ENCODE measurements at regions not wholly inside any gene's neighbourhood (a gene's known extent, or its start where the extent isn't known, plus 50 kb on each side); places are given as distances from the start of the nearest gene placed in this dataset.

DNA sequence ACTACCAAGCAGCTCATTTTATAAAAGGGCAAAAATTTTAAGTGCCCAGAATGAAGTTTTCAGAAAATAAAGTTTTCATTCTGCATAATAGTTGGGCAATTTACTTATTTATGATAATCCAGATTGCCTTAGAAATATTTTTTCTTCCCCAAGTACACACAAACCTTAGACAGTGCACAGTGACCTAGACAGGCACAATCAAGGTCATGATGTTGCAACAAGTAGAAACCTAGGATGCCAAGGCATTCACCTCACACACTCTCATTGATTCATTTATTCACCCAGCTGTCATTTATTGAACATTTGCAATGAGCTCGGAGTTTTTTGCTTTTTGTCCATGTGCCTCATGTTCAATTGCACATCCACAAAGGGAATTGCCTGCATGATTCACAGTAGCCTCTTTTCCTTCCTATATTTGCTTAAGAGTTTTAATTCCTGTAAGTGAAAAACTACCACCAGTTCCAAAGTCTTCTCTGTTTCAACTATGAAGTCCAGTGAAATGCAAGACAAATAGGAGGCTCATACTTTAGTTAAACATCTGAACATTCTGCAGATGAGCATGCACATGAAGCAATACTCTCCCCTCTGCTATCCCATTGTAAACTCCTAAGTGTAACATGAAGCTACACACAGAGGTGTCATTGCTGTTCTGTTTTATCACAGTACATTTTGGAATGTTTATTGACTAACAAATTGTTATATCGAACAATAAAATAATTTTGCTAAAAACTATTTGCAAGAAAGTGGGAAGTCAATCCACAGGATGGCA is 122.9 kb downstream of the HINT1 start:
- TF ChIP-seq, protein P1, sequence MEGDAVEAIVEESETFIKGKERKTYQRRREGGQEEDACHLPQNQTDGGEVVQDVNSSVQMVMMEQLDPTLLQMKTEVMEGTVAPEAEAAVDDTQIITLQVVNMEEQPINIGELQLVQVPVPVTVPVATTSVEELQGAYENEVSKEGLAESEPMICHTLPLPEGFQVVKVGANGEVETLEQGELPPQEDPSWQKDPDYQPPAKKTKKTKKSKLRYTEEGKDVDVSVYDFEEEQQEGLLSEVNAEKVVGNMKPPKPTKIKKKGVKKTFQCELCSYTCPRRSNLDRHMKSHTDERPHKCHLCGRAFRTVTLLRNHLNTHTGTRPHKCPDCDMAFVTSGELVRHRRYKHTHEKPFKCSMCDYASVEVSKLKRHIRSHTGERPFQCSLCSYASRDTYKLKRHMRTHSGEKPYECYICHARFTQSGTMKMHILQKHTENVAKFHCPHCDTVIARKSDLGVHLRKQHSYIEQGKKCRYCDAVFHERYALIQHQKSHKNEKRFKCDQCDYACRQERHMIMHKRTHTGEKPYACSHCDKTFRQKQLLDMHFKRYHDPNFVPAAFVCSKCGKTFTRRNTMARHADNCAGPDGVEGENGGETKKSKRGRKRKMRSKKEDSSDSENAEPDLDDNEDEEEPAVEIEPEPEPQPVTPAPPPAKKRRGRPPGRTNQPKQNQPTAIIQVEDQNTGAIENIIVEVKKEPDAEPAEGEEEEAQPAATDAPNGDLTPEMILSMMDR (IDR thresholded peaks at IDR 0.05; ENCODE audit: low read depth, low read length), result no peak
- no peak for TF ChIP-seq EZH2phosphoT487 (IDR thresholded peaks at IDR 0.05; ENCODE audit: low read depth)
